SK-N-SH (cell line): ENCODE measurements at regions not wholly inside any gene's neighbourhood (a gene's known extent, or its start where the extent isn't known, plus 50 kb on each side); places are given as distances from the start of the nearest gene placed in this dataset.

Experiments
- CTCF ChIA-PET: fragments of 300-600, 350-600 bp; formaldehyde crosslinking; extraction: SDS; loops from one replicate; lab custom pipeline; 2021; lab: Yijun Ruan, JAX
- POLR2A ChIA-PET: fragments of 350-600 bp; sonication (Branson Sonifier 250); formaldehyde crosslinking; extraction: SDS; loops from one replicate; lab custom pipeline; 2020; ENCODE audit warnings: antibody characterized with exemption, inconsistent platforms; lab: Yijun Ruan, JAX
- DNase-seq: peaks from one replicate; pipeline ENCODE4 v3.0.0; 2012
- H2AFZ ChIP-seq: fragments of 200-600 bp; sonication (generic); 2 replicates; pipeline ENCODE4 v1.8.1; 2016; ENCODE audit warnings: antibody characterized with exemption, mild to moderate bottlenecking, low read depth
- H3F3A ChIP-seq: fragments of 200-600 bp; sonication (generic); replicated peaks from 2 replicates; pipeline ENCODE3; 2016; ENCODE audit warnings: antibody characterized with exemption, mild to moderate bottlenecking; ENCODE audit not compliant: insufficient read depth
- H3K27ac ChIP-seq, 2 experiments: fragments of 200-500 bp in 1 of 2; fragments of 200-600 bp in 1 of 2; sonication (Bioruptor generic) in 1 of 2; sonication (generic), shearing (Covaris generic) in 1 of 2; 2 replicates each; pipeline versions ENCODE4 v1.5.1 to v1.6.1; 2014 to 2016; ENCODE audit warnings: low read depth in 2 of 2, inconsistent platforms in 1 of 2, low read length in 1 of 2, mild to moderate bottlenecking in 1 of 2, mixed read lengths in 1 of 2
- H3K27me3 ChIP-seq: fragments of 200-600 bp; sonication (generic), shearing (Covaris generic); 2 replicates; pipeline ENCODE4 v1.6.1; 2016; ENCODE audit warnings: mixed run types; ENCODE audit not compliant: insufficient read depth
- H3K36me3 ChIP-seq, 2 experiments: fragments of 200-500 bp in 1 of 2; fragments of 200-600 bp in 1 of 2; sonication (Bioruptor generic) in 1 of 2; sonication (generic) in 1 of 2; replicated peaks in 1 of 2; 2 replicates each; pipeline versions ENCODE3 to v1.5.1; 2014 to 2016; ENCODE audit warnings: low read length in 1 of 2, mild to moderate bottlenecking in 1 of 2; ENCODE audit not compliant: insufficient read depth in 2 of 2, control insufficient read depth in 1 of 2
- H3K4me1 ChIP-seq, 2 experiments: fragments of 200-500 bp in 1 of 2; fragments of 200-600 bp in 1 of 2; sonication (Bioruptor generic) in 1 of 2; sonication (generic), shearing (Covaris generic) in 1 of 2; 2 replicates each; pipeline versions ENCODE4 v1.5.1 to v1.6.1; 2014 to 2016; ENCODE audit warnings: low read depth in 1 of 2, low read length in 1 of 2, mixed run types in 1 of 2; ENCODE audit not compliant: insufficient read depth in 2 of 2, control insufficient read depth in 1 of 2
- H3K4me2 ChIP-seq: fragments of 200-600 bp; sonication (generic), shearing (Covaris generic); 2 replicates; pipeline ENCODE4 v1.6.1; 2017; ENCODE audit warnings: mixed run types
- H3K4me3 ChIP-seq, 2 experiments: fragments of 200-500 bp in 1 of 2; fragments of 200-600 bp in 1 of 2; sonication (Bioruptor generic) in 1 of 2; sonication (generic), shearing (Covaris generic) in 1 of 2; 2 replicates each; pipeline versions ENCODE4 v1.5.1 to v1.8.1; 2014 to 2016; ENCODE audit warnings: low read depth in 2 of 2, inconsistent platforms in 1 of 2, low read length in 1 of 2, mild to moderate bottlenecking in 1 of 2, mixed read lengths in 1 of 2, moderate library complexity in 1 of 2
- H3K79me2 ChIP-seq: fragments of 200-600 bp; sonication (generic); 2 replicates; pipeline ENCODE4 v1.8.1; 2017; ENCODE audit warnings: mild to moderate bottlenecking; ENCODE audit not compliant: insufficient read depth
- H3K9ac ChIP-seq: fragments of 200-600 bp; sonication (generic); 2 replicates; pipeline ENCODE4 v1.6.1; 2017; ENCODE audit warnings: mixed run types
- H3K9me2 ChIP-seq: fragments of 200-600 bp; sonication (generic); 2 replicates; pipeline ENCODE4 v1.6.1; 2017; ENCODE audit warnings: mixed run types
- H3K9me3 ChIP-seq: fragments of 200-600 bp; sonication (generic); 2 replicates; pipeline ENCODE4 v1.6.1; 2017; ENCODE audit warnings: mixed run types, mild to moderate bottlenecking, moderate library complexity
- H4K20me1 ChIP-seq: fragments of 200-600 bp; sonication (generic); 2 replicates; pipeline ENCODE4 v1.6.1; 2017; ENCODE audit warnings: mild to moderate bottlenecking, mixed run types; ENCODE audit not compliant: insufficient read depth
- ELF1 ChIP-seq: IDR thresholded peaks from 2 replicates; pipeline ENCODE4 v1.4.0; 2012
- EZH2phosphoT487 ChIP-seq: fragments of 200-600 bp; sonication (generic); IDR thresholded peaks from 2 replicates; pipeline ENCODE4 v1.6.1; 2017; ENCODE audit warnings: low read depth, mixed run types, mild to moderate bottlenecking, antibody characterized with exemption, moderate library complexity, borderline replicate concordance
- FOSL2 ChIP-seq: IDR thresholded peaks from 2 replicates; pipeline ENCODE4 v1.4.0; 2012; ENCODE audit warnings: low read depth, mild to moderate bottlenecking, moderate library complexity, borderline replicate concordance
- GABPA ChIP-seq: IDR thresholded peaks from 2 replicates; pipeline ENCODE4 v1.4.0; 2012; ENCODE audit warnings: low read depth, mild to moderate bottlenecking
- NRF1 ChIP-seq: IDR thresholded peaks from 2 replicates; pipeline ENCODE4 v1.6.1; 2012; ENCODE audit warnings: low read depth, mild to moderate bottlenecking, low read length
- POLR2AphosphoS5 ChIP-seq: IDR thresholded peaks from 2 replicates; pipeline ENCODE4 v1.6.1; 2012; ENCODE audit warnings: low read depth, low read length
- RAD21 ChIP-seq: IDR thresholded peaks from 2 replicates; pipeline ENCODE4 v1.6.1; 2012; ENCODE audit warnings: mild to moderate bottlenecking, low read length
- RFX5 ChIP-seq: IDR thresholded peaks from 2 replicates; pipeline ENCODE4 v1.6.1; 2012; ENCODE audit warnings: mild to moderate bottlenecking, improper control_type of control experiment, low read length
- SMC3 ChIP-seq: IDR thresholded peaks from 2 replicates; pipeline ENCODE4 v1.6.1; 2012; ENCODE audit warnings: low read depth, low read length, improper control_type of control experiment
- TAF1 ChIP-seq: IDR thresholded peaks from 2 replicates; pipeline ENCODE4 v1.6.1; 2012; ENCODE audit warnings: low read depth, mild to moderate bottlenecking, low read length, moderate library complexity, borderline replicate concordance
- USF2 ChIP-seq: fragments of 150-350 bp; IDR thresholded peaks from 2 replicates; pipeline ENCODE4 v1.6.1; 2017; ENCODE audit warnings: antibody characterized with exemption, low read length, low read depth, borderline replicate concordance
- YY1 ChIP-seq: IDR thresholded peaks from 2 replicates; pipeline ENCODE4 v1.4.0; 2012; ENCODE audit warnings: low read depth, mild to moderate bottlenecking
- WGBS: methylation state at CpG from one replicate; pipeline ENCODE4 v1.1.6; 2017; ENCODE audit warnings: low lambda C conversion rate; 5-methylcytosine and 5-hydroxymethylcytosine counted together
- TF ChIP-seq, protein P1 (sequence below): IDR thresholded peaks from 2 replicates; pipeline ENCODE4 v1.6.1; 2012; ENCODE audit warnings: mild to moderate bottlenecking, low read depth, low read length, moderate library complexity
- TF ChIP-seq, protein P2 (sequence below): IDR thresholded peaks from 2 replicates; pipeline ENCODE4; 2012

- CTCF ChIA-PET, result interaction anchor here (0.7 kb wide), 1 partner anchor 35 kb away, joined by 3 read pairs; no protein-coding TSS in a partner anchor
- TF ChIP-seq YY1, result no peak
- no peak for TF ChIP-seq RAD21
- TF ChIP-seq TAF1, result no peak
- no peak for TF ChIP-seq FOSL2
- TF ChIP-seq RFX5, result no peak
- TF ChIP-seq NRF1, result no peak
- no peak overlapping the region for H3K4me3 ChIP-seq
These were observed 382.7 kb downstream of the HRH4 start for GRCh38 chr18:24843123-24843522.

GRCh38 chr18:24846138-24846537 lies 385.7 kb downstream of the HRH4 start:
- ChIA-PET POLR2A (no interaction called here), CTCF (no interaction called here)
- Histone ChIP-seq H3K4me3 (no peak overlapping the region), H3K4me2 (no peak overlapping the region), H3K4me1 (no peaks in the 10 kb centered on the region), H3F3A (no peaks in the 10 kb centered on the region), H3K79me2 (no peaks in the 10 kb centered on the region), H4K20me1 (no peaks in the 10 kb centered on the region), H2AFZ (no peak overlapping the region), H3K9me2 (no peaks in the 10 kb centered on the region), H3K27me3 (no peaks in the 10 kb centered on the region), H3K36me3 (no peaks in the 10 kb centered on the region), H3K9ac (no peak overlapping the region), H3K27ac (no peak overlapping the region), H3K9me3 (no peaks in the 10 kb centered on the region)
- no peak for DNase-seq
- TF ChIP-seq GABPA, result no peak
- TF ChIP-seq, protein P1, sequence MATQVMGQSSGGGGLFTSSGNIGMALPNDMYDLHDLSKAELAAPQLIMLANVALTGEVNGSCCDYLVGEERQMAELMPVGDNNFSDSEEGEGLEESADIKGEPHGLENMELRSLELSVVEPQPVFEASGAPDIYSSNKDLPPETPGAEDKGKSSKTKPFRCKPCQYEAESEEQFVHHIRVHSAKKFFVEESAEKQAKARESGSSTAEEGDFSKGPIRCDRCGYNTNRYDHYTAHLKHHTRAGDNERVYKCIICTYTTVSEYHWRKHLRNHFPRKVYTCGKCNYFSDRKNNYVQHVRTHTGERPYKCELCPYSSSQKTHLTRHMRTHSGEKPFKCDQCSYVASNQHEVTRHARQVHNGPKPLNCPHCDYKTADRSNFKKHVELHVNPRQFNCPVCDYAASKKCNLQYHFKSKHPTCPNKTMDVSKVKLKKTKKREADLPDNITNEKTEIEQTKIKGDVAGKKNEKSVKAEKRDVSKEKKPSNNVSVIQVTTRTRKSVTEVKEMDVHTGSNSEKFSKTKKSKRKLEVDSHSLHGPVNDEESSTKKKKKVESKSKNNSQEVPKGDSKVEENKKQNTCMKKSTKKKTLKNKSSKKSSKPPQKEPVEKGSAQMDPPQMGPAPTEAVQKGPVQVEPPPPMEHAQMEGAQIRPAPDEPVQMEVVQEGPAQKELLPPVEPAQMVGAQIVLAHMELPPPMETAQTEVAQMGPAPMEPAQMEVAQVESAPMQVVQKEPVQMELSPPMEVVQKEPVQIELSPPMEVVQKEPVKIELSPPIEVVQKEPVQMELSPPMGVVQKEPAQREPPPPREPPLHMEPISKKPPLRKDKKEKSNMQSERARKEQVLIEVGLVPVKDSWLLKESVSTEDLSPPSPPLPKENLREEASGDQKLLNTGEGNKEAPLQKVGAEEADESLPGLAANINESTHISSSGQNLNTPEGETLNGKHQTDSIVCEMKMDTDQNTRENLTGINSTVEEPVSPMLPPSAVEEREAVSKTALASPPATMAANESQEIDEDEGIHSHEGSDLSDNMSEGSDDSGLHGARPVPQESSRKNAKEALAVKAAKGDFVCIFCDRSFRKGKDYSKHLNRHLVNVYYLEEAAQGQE, result no peak
- no peak for TF ChIP-seq TAF1
- no peak for TF ChIP-seq EZH2phosphoT487
- TF ChIP-seq, protein P2, sequence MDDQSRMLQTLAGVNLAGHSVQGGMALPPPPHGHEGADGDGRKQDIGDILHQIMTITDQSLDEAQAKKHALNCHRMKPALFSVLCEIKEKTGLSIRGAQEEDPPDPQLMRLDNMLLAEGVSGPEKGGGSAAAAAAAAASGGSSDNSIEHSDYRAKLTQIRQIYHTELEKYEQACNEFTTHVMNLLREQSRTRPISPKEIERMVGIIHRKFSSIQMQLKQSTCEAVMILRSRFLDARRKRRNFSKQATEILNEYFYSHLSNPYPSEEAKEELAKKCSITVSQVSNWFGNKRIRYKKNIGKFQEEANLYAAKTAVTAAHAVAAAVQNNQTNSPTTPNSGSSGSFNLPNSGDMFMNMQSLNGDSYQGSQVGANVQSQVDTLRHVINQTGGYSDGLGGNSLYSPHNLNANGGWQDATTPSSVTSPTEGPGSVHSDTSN, result no peak
- TF ChIP-seq ELF1, result no peak
- no peak for TF ChIP-seq USF2
- no peak for TF ChIP-seq POLR2AphosphoS5
- TF ChIP-seq SMC3, result no peak
- 35% methylated on average over 2 of the region's 2 CpGs for WGBS

More at GRCh38 chr18:24843123-24843522, 382.7 kb downstream of the HRH4 start:
- 58% methylated on average over 1 of the region's 1 CpG for WGBS
- no peaks in the 10 kb centered on the region for H3K27me3 ChIP-seq
- no peaks in the 10 kb centered on the region for H3F3A ChIP-seq
- H3K27ac ChIP-seq, result no peak overlapping the region
- H4K20me1 ChIP-seq, result no peaks in the 10 kb centered on the region
- H3K4me1 ChIP-seq, result no peaks in the 10 kb centered on the region
- no peaks in the 10 kb centered on the region for H3K79me2 ChIP-seq
- no peaks in the 10 kb centered on the region for H3K36me3 ChIP-seq
- no peak overlapping the region for H2AFZ ChIP-seq
- POLR2A ChIA-PET, result no interaction called here
- no peaks in the 10 kb centered on the region for H3K9me2 ChIP-seq
- no peak overlapping the region for H3K9ac ChIP-seq
- no peaks in the 10 kb centered on the region for H3K9me3 ChIP-seq
- no peak for DNase-seq
- no peak overlapping the region for H3K4me2 ChIP-seq
